ACHN (cell line): ENCODE measurements at regions not wholly inside any gene's neighbourhood (a gene's known extent, or its start where the extent isn't known, plus 50 kb on each side); places are given as distances from the start of the nearest gene placed in this dataset.
"Not testable (repeated sequence)": the region's sequence is repeated elsewhere in the genome, so short reads cannot be mapped to it uniquely, and the experiment has no call there.

Source experiments
- DNase-seq: peaks from one replicate; pipeline ENCODE4 v3.0.0-alpha.2; 2015
- in situ Hi-C: cut with HindIII; loops from 2 replicates; pipeline ENCODE4 v1.10.0; 2017; ENCODE audit warnings: low sequenced_read_pairs, low pct_ligation_motif_present, low pct_unique_long_range_greater_than_20kb

DNA sequence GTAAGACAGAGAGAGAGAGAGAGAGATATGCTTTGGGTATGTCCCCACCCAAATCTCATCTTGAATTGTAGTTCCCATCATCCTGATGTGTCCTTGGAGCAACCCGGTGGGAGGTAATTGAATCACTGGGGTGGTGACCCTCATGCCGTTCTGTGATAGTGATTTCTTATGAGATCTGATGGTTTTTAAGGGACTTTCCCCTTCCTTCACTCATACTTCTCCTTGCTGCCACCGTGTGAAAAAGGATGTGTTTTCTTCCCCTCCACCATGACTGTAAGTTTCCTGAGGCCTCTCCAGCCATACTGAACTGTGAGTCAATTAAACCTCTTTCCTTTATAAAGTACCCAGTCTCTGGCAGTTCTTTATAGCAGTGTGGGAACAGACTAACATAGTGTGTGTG, 60.3 kb downstream of the EOMES start:
- no peak for DNase-seq
- in situ Hi-C loops, result no loop called here

DNA sequence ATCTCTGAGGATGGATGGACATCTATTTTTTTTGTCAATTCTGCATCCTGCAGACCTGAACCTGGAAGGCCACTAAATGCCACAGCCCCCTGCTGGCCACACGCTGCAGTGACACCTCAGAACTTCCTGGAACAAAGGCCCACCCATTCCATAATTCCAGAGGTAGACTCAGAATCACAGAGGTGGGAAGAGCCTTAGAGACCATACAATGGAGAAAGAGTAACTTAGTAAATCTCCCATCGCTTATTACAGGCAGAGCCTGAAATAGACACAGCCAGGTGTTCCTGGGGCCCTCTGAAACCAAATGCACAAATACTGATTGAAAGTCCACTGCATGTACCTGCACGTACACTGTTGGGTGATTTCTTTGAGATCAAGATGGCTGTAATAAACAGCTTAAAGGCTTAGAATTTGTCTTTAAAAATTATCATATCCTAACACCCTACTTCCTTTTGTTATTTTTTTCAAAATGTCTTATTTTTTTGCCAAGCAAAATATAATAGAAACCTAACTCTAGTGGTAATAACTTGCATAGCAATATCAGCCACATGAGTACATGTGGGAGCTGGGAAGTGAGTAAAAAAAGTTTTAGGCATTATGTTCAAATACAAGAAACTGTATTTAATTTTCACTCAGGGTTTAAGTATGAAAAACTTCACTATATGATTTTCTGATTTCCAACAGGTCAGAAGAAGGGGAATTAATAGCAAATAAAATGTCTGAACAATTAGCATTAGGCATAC, 62.7 kb downstream of the EOMES start:
- in situ Hi-C loops, result no loop called here

GRCh38 chr3:27658741-27659140, 63.4 kb downstream of the EOMES start:
- DNase-seq, result no peak
- in situ Hi-C loops, result no loop called here

More for the DNA sequence above, 62.7 kb downstream of the EOMES start:
- peak; percentile 72 for DNase-seq

GRCh38 chr3:27657871-27658270, 64.3 kb downstream of the EOMES start:
- in situ Hi-C loops, result no loop called here
- DNase-seq, result no peak

DNA sequence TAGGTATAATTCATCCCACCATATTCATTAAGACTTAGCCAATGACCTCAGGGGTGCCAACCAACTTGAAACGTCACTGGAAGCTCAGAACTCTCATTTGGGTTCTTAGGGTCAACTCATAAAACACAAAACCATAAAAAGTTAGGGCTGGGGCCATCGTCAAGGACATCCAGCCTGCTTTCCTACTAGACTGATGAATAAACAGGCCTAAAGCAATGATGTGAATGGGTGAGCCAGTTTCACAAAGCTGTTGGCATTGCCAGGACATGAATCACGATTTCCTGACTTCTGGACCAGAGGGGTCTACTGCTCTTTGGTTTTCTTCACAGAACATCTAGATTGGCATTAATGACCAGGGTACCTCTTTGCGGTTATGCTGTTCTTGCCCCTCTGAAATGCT, 64.7 kb downstream of the EOMES start:
- no peak for DNase-seq
- in situ Hi-C loops, result no loop called here

DNA sequence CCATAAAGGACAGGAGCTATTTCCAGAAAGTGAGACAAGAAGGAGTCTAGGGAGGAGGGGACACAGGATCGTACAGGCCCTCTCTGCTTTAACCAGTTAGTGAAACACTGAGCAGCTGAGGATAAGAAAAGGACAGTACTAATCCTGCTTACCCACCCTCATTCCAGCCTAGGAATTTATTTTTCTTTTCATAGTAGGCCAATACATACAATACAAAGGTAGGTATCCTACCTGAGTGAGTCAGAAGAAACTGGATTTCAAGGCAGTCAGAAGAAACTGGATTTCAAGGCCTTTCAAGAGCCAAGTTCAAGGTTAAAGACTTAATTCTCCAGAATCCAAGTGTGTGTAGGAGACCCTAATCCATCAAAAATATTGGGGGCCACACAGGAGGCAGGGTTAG, 65.3 kb downstream of the EOMES start:
- no peak for DNase-seq
- in situ Hi-C loops, result no loop called here

DNA sequence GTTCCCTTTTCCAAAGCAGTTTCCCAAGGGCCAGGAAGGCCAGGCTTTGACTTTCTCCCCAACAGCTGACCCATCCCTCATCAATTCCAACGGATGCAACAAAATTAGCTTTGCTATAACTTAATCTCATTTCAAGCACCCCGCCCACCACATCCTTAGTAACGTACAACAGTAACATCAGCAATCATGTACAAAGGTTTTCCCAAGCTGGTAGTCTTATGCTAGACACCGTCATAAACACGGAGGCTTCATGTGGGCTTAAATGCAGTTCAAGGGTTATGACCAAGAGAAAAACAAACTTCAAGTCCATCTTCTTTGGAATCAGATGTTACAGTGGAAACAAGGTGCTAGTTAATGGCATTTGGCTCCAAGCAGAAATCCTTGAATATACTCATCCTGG, 66.6 kb downstream of the EOMES start:
- DNase-seq, result no peak
- in situ Hi-C loops, result no loop called here

GRCh38 chr3:27653803-27654558, 68.1 kb downstream of the EOMES start:
- DNase-seq, result no peak
- in situ Hi-C loops, result no loop called here

GRCh38 chr3:27649277-27649676, 72.8 kb downstream of the EOMES start:
- DNase-seq, result no peak
- in situ Hi-C loops, result no loop called here

- in situ Hi-C loops, result no loop called here
Observed at GRCh38 chr3:27646896-27647295, 75.2 kb downstream of the EOMES start.

GRCh38 chr3:27644941-27645340, 77.2 kb downstream of the EOMES start:
- in situ Hi-C loops, result no loop called here
- no peak for DNase-seq

More at GRCh38 chr3:27646896-27647295, 75.2 kb downstream of the EOMES start:
- no peak for DNase-seq

DNA sequence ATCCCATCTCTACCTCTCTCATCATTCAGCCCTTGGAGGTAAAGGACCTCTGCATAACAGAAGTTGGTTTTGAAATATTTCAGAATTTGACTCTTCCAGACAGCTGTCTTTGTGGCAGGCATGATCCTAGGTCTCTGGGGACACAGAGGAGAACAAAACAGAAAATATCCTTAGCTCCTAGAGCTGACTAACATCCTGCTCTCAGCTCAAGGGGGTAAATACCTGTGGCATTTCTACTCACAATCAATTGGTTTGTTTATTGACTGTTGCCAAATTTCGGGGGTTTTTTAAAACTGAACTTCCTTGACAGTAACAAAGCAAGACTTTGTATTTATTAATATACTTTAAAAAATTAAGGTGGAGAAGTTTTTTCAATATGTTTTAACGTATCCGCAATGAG, 78.8 kb downstream of the EOMES start:
- no peak for DNase-seq
- in situ Hi-C loops, result no loop called here

- DNase-seq, result no peak
- in situ Hi-C loops, result no loop called here
Observed at GRCh38 chr3:27642796-27643195, 79.3 kb downstream of the EOMES start.

DNA sequence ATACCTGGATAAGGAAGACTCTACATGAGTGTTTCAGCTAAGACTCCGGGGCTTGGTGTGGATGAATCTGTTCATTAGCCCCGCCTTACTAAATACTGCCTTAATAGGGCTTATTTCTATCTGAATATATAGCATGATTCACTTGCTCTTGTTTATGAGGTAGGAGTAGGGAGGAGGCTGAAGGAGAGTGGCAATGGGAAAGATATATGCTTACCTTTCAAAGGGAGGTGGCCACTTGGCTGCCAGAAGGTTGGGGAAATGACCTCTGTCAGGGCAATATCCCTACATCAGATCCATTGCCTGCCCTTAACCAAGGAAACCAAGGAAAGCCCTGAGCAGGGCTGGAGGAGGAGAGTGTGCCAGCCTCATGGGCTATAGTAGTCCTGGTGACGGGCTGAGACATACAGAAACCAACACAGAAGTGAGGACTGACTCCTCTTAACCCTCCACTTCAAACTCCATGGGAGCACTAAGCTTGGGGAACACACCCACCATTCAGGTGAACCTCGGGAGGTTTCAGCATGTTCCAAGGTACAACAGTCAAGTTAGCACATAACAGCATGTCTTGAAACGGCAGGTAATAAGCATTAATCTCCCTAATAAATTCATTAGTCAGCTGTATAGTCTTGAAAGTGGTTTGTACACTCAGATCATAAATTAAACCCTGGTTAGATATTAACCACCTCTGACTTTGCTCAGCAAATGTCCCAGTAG, 80.1 kb downstream of the EOMES start:
- no peak for DNase-seq
- in situ Hi-C loops, result no loop called here

DNA sequence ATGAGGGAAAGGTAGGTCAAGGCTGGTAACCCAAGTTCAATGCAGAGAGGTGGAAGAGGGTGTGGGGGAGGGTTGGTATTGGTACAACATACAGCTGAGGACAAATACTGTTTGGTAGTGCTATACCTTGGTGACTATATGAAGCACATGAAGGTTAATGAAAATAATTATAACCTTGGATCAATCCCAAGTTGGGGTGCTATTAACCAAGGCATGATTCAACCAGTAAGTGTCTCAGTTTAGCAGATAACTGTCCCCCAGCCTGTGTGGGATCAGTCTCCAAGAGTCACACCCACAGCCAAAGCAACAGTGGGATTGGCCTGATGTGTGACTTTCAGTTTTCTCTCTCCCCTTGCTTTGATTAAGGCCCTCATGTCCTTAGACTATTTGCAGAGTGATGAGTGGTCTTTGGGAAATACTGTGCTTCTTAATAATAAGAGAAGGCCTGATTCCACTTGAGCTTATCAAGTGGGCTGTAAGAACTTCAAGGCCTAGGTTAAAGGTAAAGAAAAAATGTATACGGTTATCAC, 80.8 kb downstream of the EOMES start:
- in situ Hi-C loops, result no loop called here
- no peak for DNase-seq

- no peak for DNase-seq
- in situ Hi-C loops, result no loop called here
Observed at GRCh38 chr3:27639271-27639670, 82.9 kb downstream of the EOMES start.

DNA sequence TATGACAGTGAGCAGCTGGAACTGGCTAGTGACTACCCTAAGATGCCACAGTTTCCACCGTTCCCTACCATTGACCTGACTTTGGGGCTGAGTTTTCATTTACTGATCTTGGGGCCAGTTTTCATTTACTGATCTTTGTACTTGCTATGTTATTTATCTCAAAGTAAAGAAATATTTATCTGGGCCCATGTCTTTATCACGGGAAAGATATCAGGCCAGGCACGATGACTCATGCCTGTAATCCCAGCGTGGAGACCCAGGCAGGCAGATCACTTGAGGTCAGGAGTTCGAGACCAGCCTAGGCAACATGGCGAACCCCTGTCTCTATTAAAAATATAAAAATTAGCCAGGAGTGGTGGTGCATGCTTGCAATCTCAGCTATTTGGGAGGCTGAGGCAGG, 83.5 kb downstream of the EOMES start:
- in situ Hi-C loops, result no loop called here
- DNase-seq, result no peak

- in situ Hi-C loops, result no loop called here
- no peak for DNase-seq
Observed at GRCh38 chr3:27637346-27637995, 84.7 kb downstream of the EOMES start.

DNA sequence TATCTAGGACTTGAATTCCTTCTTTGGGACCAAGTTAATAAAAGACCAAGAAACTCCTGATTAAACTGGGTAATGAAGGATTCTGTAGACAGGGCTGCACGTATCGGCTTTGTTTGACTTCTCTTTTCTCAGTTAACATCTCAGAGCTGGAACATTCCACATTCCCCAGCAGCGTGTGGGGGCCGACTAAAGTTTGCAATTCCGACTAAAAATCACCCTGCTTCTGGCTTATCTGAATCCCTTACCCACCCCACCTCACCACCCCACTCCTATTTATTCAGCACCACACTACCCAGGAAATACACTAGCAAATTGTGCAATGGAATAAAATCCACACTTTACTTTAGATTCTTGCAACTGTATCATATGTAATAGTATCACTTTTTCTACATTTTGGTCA, 87.1 kb downstream of the EOMES start:
- in situ Hi-C loops, DNase-seq: not testable (repeated sequence)
